HuH-7.5 (cell line): ENCODE measurements at regions not wholly inside any gene's neighbourhood (a gene's known extent, or its start where the extent isn't known, plus 50 kb on each side); places are given as distances from the start of the nearest gene placed in this dataset.

Source experiments
- DNase-seq: peaks from one replicate; pipeline ENCODE4 v3.0.0; 2011; ENCODE audit warnings: low spot score

GRCh38 chr20:39489986-39490560 lies 527.9 kb downstream of the DHX35 start:
- DNase-seq = no peak

- no peak for DNase-seq
Observed at GRCh38 chr20:39480276-39481043, 518.3 kb downstream of the DHX35 start.

- no peak for DNase-seq
Observed at GRCh38 chr20:39479196-39479810, 517.2 kb downstream of the DHX35 start.

GRCh38 chr20:39474879-39475278 lies 512.7 kb downstream of the DHX35 start:
- no peak for DNase-seq

- no peak for DNase-seq
Observed at GRCh38 chr20:39473536-39473935, 511.4 kb downstream of the DHX35 start.

GRCh38 chr20:39468703-39469102 lies 506.6 kb downstream of the DHX35 start:
- DNase-seq = no peak

- no peak for DNase-seq
Observed at GRCh38 chr20:39464238-39464637, 502.1 kb downstream of the DHX35 start.

GRCh38 chr20:39462416-39462945 lies 500.3 kb downstream of the DHX35 start:
- DNase-seq = no peak

- DNase-seq = no peak
Observed at GRCh38 chr20:39458452-39458851, 496.3 kb downstream of the DHX35 start.

- no peak for DNase-seq
Observed at GRCh38 chr20:39453890-39454289, 491.7 kb downstream of the DHX35 start.

GRCh38 chr20:39452583-39453340 lies 490.6 kb downstream of the DHX35 start:
- DNase-seq = no peak

- no peak for DNase-seq
Observed at GRCh38 chr20:39451386-39451785, 489.2 kb downstream of the DHX35 start.

- DNase-seq = no peak
Observed at GRCh38 chr20:39446397-39446796, 484.3 kb downstream of the DHX35 start.

- DNase-seq = no peak
Observed at GRCh38 chr20:39445095-39445494, 483.0 kb downstream of the DHX35 start.

GRCh38 chr20:39433466-39433865 lies 471.3 kb downstream of the DHX35 start:
- DNase-seq = no peak

GRCh38 chr20:39431091-39431880 lies 469.1 kb downstream of the DHX35 start:
- no peak for DNase-seq

- peak; percentile 6 for DNase-seq
Observed at GRCh38 chr20:39429726-39430125, 467.6 kb downstream of the DHX35 start.

- DNase-seq = no peak
Observed at GRCh38 chr20:39424962-39425678, 463.0 kb downstream of the DHX35 start.

- no peak for DNase-seq
Observed at GRCh38 chr20:39421571-39422105, 459.5 kb downstream of the DHX35 start.

GRCh38 chr20:39412091-39412490 lies 449.9 kb downstream of the DHX35 start:
- no peak for DNase-seq

- DNase-seq = no peak
Observed at GRCh38 chr20:39399463-39399862, 437.3 kb downstream of the DHX35 start.
